Ecto neural progenitor cell (in vitro differentiated cells): ENCODE measurements at regions not wholly inside any gene's neighbourhood (a gene's known extent, or its start where the extent isn't known, plus 50 kb on each side); places are given as distances from the start of the nearest gene placed in this dataset.
"Not testable (repeated sequence)": the region's sequence is repeated elsewhere in the genome, so short reads cannot be mapped to it uniquely, and the experiment has no call there.

Source experiments
- DNase-seq: peaks from one replicate; pipeline ENCODE4 v3.0.0-alpha.2; 2018; ENCODE audit warnings: low spot score

GRCh38 chr5:39544941-39545340 lies 120.2 kb upstream of the DAB2 start:
- DNase-seq, result no peak

DNA sequence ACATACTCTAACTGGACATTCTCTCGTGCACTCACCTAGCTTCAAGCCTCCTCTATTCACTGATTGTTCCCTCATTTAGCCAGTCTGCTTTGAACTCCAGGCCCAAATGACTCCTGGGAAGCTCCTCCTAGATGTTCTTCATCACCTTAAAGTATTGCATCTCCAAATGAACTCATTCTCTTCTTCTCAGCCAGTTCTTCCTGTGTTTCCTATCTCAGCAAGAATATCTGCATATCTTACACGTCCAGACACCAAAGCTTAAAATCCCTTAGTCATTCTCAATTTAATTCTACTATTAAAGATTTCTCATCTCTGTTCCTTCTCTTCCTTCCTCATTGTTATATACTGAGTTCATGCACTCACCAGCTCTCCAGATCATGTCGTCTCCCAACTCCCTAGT lies 118.6 kb upstream of the DAB2 start:
- DNase-seq, result no peak

- DNase-seq, result no peak
Measured at GRCh38 chr5:39542511-39543285, 117.9 kb upstream of the DAB2 start.

DNA sequence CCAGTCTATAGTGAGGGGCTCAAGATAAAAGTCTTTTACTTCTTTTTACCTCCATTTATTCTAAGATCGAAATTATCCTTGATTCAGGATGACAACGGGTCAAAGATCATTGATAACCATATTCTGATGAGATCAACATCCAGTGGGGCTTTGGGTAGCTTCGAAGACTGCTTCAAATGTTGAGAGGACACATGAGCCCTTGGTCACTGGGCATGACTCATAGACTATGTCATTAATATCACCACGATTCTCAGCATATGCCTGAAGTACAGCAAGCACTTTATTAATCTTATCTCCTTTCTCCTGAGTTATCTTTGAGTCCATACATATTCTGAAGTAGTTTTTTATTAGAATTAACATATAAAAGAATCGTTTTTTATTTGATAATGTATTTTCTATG lies 117.1 kb upstream of the DAB2 start:
- DNase-seq, result no peak

- no peak for DNase-seq
Measured at GRCh38 chr5:39539470-39539869, 114.7 kb upstream of the DAB2 start.

GRCh38 chr5:39534690-39535089 lies 109.9 kb upstream of the DAB2 start:
- no peak for DNase-seq

DNA sequence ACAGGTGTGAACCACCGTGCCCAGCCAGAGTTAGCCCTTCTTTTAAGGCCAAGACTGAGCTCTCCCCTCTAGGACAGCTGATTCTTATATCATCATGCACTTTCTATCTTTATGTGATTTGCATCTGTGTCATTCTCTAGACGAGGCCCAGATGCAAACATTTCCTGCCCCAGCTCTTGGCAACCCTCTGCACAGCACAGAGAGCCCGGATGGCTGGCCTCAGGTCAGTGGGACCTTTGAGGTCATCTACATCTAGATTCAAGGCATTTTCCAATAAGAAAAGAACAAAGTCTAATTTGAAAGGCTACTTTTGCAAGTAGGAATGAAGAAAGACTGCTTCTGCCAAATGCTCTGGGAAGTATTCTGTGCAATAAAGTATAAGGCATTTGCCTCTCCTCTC lies 109.0 kb upstream of the DAB2 start:
- DNase-seq, result no peak

- DNase-seq, result no peak
Measured at GRCh38 chr5:39532511-39532910, 107.7 kb upstream of the DAB2 start.

DNA sequence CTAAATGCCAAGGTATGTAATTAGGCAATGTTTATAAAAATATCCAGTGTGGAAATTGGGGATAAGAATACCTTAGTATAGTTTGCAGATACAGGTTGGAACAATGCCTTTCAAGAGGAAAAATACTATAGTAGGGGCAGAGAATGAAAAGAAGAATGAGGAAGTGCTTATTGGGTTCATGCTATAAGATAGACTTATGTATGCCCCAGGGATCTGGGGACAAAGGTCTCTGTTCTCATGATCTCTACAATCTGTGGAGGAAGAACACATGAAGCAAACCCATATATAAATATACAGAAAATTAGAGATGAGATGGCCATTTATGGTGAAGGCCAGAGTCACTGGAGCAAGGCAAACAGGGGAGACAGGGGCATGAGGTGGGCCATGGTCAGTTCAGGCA lies 106.5 kb upstream of the DAB2 start:
- DNase-seq, result no peak

DNA sequence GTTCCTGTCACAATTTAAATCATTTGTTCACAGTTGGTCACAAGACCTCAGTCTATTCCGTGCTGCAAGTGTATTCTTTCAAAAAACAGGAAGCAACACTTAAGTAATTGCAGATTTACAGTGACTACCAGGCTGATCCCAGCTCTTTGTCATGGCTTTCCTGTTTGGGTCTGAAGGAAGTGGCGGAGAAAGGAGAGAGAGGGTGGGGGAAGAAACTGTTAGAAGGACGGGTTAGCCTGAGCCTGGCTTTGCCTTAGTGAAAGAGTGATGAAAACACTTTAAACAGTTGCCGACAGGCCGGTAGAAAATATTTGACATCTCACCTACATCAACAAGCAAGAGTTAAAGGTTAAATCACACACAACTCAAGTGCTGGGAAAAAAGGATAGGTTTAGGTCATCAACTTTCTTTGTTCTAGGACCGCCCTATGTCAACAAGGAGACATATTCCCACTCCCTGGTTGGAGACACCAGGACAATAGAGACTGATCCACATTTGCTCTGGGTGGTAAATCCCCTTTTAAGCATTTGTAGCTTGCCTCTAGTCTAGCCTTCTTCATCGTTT lies 102.2 kb upstream of the DAB2 start:
- no peak for DNase-seq

GRCh38 chr5:39525781-39526180 lies 101.0 kb upstream of the DAB2 start:
- DNase-seq, result not testable (repeated sequence)

DNA sequence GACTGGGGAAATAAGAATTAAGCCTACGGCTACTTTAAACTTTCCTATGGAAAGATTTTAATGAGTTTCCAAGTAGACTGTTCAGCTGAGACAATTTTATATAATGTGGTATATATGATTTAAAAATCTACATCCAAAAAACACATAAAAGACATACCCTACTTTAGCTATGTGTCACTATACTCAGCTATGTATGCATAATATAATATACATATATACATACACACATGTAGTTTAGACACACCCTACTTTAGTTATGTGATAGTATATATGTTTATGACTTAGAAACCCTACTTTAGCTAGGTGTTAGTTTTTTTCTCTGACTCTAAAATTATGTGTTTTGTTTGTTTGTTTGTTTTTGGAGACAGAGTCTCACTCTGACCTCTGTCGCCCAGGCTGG lies 100.5 kb upstream of the DAB2 start:
- DNase-seq, result no peak

GRCh38 chr5:39523821-39524220 lies 99.0 kb upstream of the DAB2 start:
- no peak for DNase-seq

DNA sequence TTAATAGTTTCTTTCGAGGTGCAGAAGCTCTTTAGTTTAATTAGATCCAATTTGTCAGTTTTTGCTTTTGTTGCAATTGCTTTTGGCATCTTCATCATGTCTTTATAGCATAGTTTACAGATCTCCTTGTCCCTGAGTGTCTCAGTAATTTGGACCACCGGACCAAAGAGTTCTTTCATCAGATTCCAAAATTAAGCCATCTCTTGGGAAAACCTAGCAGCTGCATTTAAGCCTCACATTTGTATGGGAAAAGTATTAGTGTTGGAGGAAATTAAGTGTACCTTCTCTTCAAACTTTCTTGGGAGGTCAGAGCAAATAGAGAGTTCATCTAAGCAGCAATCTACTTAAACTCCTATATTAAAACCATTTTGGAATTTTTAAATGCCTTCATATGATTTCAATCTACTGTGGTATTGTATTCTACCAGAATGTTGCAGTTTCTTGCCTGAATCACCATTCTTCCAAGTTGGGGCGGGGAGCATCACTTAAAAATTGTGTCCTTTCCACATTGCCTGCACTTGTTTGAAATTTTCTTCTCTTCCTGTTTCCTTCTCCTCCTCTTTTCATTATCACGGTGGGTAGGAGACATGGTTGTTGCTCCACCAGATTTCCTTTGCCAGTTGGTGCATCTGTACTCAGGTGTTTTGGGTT lies 97.3 kb upstream of the DAB2 start:
- DNase-seq, result no peak

DNA sequence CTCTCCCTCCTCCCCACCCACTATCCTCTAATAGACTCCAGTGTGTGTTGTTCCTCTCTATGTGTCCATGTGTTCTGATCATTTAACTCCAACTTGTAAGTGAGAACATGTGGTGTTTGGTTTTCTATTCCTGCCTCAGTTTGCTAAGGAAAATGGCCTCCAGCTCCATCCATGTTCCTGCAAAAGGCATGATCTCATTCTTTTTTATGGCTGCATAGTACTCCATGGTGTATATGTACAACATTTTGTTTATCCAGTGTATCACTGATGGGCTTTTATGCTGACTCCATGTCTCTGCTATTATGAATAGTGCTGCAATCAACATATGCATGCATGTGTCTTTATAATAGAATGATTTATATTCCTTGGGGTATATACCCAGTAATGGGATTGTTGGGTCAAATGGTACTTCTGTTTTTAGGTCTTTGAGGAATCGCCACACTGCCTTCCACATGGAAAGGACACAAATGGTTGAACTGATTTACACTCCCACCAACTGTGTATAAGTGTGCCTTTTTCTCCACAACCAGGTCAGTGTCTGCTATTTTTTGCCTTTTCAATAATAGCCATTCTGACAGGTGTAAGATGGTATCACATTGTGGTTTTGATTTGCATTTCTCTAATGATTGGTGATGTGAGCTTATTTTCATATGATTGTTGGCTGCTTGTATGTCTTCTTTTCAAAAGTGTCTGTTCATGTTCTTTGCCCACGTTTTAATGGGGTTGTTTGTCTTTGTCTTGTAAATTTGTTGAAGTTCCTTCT lies 96.5 kb upstream of the DAB2 start:
- no peak for DNase-seq

DNA sequence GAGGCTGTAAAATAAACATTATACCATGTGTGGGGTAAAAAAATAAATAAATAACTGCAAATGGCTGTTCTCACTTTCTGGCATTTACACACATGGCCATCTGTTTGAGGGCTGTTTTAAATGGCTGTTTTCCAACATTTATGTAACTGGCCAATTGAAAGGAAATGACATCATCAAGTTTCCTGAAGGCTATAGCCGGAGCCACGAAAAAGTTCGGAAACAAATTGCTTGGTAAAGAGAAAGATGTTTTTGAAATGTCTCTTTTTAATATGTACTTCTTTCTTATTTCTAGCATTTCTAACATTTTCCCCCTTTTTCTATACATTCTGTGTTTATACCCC lies 95.4 kb upstream of the DAB2 start:
- DNase-seq, result no peak

- no peak for DNase-seq
Measured at GRCh38 chr5:39519566-39520231, 94.9 kb upstream of the DAB2 start.

GRCh38 chr5:39519079-39519478 lies 94.3 kb upstream of the DAB2 start:
- DNase-seq, result no peak

DNA sequence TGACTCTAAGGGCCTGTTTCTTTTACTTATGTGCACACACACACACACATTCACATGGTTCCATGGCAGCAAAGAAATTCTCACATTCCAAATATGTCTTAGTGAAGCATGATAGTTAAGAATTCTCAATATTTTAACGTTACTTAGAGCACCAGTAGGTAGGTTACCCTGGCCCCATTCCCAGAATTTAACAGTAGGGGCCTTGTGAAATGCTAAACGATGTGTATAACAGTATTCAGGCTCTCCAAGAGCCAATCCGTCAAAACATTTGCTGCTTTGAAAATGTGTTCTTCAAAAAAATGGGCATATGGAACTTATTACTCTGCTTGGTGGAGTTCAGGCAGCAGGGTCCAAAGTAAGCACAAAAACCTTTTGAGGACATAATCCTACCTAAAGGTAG lies 93.7 kb upstream of the DAB2 start:
- DNase-seq, result no peak

DNA sequence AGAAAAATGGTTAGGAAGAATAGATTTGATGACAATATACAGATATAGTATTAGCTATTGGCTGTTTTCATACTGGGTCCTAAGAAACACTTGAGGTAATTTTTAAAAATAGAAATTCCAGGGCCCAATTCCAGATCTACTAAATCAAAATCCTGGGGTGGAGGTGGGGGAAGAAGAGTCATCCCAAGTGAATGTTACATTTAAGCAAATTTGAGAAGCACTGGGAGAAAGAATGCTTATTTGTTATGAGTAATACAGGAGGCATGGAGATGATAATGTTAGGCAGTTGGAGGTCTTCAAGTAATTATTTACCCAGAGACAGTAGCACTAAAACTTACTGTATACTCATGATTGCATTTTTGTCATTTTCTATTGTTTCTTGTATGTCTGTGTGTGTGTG lies 93.0 kb upstream of the DAB2 start:
- no peak for DNase-seq

DNA sequence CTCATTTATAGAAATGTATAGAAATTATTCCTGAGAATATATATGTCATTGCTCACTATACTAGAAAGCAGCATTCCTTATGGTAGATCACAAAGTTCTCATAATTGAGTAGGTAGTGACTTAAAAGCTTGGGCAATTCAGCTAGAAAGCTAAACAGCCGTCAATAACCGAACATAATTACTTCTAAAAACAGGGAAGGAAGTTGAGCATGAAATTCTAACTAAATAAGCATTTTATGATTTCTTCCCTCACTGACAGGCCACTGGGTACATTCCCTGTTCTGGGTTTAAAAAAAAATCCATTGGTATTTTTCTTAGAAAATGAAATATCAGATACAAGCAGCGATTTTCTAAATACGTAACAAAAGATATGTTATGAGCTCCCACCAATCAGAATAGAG lies 91.1 kb upstream of the DAB2 start:
- no peak for DNase-seq

DNA sequence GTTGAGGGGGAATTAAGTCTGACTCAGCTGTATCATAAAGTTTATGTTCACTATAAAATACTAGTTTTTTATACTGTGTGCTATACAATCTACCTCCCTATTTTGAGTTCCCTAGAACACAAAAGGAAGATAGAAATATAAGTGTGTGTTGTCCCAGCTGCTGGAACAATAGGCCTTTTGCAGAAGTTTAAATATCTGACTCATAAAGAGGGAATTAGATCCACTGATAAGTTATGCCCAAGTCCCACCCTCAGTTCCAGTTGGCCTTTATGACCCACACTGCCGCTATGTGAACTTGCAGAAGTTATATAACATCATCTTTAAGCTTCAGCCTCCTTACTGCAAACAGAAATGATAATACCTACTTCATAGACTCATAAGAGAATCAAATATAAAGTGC lies 88.5 kb upstream of the DAB2 start:
- no peak for DNase-seq

DNA sequence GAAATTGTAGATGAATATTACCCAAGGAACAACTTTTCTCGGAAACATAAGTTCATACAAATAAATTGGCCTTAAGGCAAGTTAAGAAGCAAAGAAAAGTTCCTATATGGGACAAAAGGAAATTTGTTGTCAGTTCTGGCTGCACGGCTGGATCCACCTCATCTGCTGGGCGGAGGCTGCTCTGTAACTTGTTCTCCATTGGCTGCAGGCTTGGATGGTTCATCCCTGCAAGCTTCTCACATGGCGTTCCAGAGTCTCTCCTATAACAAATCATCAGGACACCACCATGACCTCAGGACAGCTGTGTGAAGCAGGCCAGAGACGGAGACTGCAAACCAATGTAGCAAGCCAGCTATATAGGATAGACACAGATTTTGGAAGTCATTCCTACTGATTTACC lies 81.4 kb upstream of the DAB2 start:
- no peak for DNase-seq
